Sigmoid colon (tissue), 4 donors: ENCODE measurements at regions not wholly inside any gene's neighbourhood (a gene's known extent, or its start where the extent isn't known, plus 50 kb on each side); places are given as distances from the start of the nearest gene placed in this dataset.

Source experiments
- POLR2A ChIP-seq, 2 donors: fragments of 450-650 bp; IDR thresholded peaks; one replicate each; pipeline ENCODE4 v1.6.1; 2016; ENCODE audit warnings: antibody characterized with exemption in 2 of 2, mild to moderate bottlenecking in 2 of 2, moderate library complexity in 2 of 2
- POLR2AphosphoS5 ChIP-seq, 4 donors: sonication (generic); formaldehyde crosslinking; IDR thresholded peaks; one replicate each; pipeline ENCODE4 v1.6.1; 2017; ENCODE audit warnings: antibody characterized with exemption in 4 of 4
- TF ChIP-seq, protein P1 (sequence below), 4 experiments: fragments of 450-650 bp in 3 of 4; fragments of 200-600 bp in 1 of 4; IDR thresholded peaks; one replicate each; pipeline ENCODE4 v1.5.1; 2016 to 2019; ENCODE audit warnings: antibody characterized with exemption in 4 of 4, mild to moderate bottlenecking in 3 of 4, moderate library complexity in 2 of 4

DNA sequence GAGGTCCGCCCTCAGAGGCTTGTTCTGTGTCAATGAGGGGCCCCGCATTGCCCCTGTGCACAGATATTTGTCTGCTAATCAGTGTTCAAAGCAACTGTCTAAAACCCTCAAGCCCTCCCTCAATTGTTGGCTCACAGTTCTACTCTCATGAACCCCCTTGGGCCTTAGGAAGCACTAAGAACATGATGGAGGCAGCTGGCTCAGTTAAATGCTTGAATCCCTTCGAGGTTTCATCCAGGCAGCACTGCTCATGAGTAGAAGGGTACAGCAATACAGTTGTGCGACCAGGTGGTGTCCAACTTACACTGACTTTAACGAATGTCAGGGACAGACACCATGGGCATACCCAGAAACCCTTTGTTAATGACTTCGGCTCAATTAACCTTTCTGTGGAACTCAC lies 89.2 kb upstream of the WSCD1 start:
- no peak for TF ChIP-seq POLR2A (IDR thresholded peaks at IDR 0.05)
- TF ChIP-seq, protein P1, sequence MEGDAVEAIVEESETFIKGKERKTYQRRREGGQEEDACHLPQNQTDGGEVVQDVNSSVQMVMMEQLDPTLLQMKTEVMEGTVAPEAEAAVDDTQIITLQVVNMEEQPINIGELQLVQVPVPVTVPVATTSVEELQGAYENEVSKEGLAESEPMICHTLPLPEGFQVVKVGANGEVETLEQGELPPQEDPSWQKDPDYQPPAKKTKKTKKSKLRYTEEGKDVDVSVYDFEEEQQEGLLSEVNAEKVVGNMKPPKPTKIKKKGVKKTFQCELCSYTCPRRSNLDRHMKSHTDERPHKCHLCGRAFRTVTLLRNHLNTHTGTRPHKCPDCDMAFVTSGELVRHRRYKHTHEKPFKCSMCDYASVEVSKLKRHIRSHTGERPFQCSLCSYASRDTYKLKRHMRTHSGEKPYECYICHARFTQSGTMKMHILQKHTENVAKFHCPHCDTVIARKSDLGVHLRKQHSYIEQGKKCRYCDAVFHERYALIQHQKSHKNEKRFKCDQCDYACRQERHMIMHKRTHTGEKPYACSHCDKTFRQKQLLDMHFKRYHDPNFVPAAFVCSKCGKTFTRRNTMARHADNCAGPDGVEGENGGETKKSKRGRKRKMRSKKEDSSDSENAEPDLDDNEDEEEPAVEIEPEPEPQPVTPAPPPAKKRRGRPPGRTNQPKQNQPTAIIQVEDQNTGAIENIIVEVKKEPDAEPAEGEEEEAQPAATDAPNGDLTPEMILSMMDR (IDR thresholded peaks at IDR 0.05), result no peak
- no peak for TF ChIP-seq POLR2AphosphoS5 (IDR thresholded peaks at IDR 0.05)
